ENCODE measurements at regions not wholly inside any gene's neighbourhood (a gene's known extent, or its start where the extent isn't known, plus 50 kb on each side); places are given as distances from the start of the nearest gene placed in this dataset.

DNA sequence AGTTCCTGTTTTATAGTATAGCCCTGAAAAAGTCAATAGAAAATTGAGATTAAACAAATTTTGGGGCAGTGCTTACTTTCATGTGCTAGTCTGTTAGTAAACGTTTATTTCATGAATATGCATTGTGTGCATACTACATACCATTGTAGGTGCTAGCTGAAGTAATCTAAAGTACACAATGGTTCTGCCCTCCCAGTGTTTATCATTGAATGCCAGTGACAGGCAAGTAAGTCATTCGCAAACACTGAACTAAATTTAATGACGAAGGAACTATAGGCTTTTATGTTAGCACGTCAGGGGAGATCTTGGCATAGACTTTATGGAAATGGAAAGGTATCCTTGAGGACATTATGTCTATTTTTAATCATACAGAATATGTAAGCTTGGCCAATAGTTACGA is 426.9 kb upstream of the EPHA5 start:
- TF ChIP-seq EP300 (IDR thresholded peaks at IDR 0.05; ENCODE audit: borderline replicate concordance) (no peak), FOXM1 (IDR thresholded peaks at IDR 0.05; ENCODE audit: borderline replicate concordance, low read depth) (no peak), TAF1 (IDR thresholded peaks at IDR 0.05; ENCODE audit: low read depth) (no peak), TEAD4 (IDR thresholded peaks at IDR 0.05) (no peak), CEBPB (IDR thresholded peaks at IDR 0.05) (no peak), YY1 (IDR thresholded peaks at IDR 0.05; ENCODE audit: low read depth) (no peak)
- TF ChIP-seq, protein P1, sequence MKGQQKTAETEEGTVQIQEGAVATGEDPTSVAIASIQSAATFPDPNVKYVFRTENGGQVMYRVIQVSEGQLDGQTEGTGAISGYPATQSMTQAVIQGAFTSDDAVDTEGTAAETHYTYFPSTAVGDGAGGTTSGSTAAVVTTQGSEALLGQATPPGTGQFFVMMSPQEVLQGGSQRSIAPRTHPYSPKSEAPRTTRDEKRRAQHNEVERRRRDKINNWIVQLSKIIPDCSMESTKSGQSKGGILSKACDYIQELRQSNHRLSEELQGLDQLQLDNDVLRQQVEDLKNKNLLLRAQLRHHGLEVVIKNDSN (IDR thresholded peaks at IDR 0.05), result no peak
- TF ChIP-seq, protein P2, sequence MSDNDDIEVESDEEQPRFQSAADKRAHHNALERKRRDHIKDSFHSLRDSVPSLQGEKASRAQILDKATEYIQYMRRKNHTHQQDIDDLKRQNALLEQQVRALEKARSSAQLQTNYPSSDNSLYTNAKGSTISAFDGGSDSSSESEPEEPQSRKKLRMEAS (IDR thresholded peaks at IDR 0.05), result no peak
